ENCODE measurements at regions not wholly inside any gene's neighbourhood (a gene's known extent, or its start where the extent isn't known, plus 50 kb on each side); places are given as distances from the start of the nearest gene placed in this dataset.

DNA sequence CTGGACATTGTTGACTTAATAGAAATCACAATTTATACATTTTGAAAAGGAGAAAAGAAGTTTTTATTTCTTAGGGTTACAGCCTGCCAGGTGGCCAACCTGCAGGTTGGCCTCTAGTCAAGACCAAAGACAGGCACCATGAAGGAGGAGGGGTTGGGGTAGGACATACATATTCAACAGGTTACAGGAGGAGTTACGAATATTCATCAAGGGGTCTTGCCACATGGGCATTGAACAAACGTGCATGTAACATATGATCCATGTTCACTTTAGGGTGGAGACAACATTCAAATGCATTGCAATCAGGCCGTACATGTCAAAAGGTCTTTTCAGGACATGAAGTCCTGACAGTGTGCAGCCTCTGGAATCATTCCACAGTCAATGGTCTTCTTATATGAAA, 246.2 kb upstream of the AKR1E2 start:
- no peak overlapping the region for H3K9ac ChIP-seq (ENCODE audit: low read length)
- no peaks in the 10 kb centered on the region for H3K9me2 ChIP-seq (replicated peaks; ENCODE audit: insufficient read depth, low read length)
- no peak overlapping the region for H3K4me3 ChIP-seq (ENCODE audit: insufficient read depth, low read length, poor library complexity, severe bottlenecking)
- no peaks in the 10 kb centered on the region for H3K27me3 ChIP-seq (ENCODE audit: low read length)
- no peaks in the 10 kb centered on the region for H3K79me2 ChIP-seq (ENCODE audit: insufficient read depth, low read length)
- no peak overlapping the region for H2AFZ ChIP-seq (ENCODE audit: low read depth, low read length, severe bottlenecking)
- no peaks in the 10 kb centered on the region for H3F3A ChIP-seq (ENCODE audit: insufficient read depth)
- H3K4me2 ChIP-seq (ENCODE audit: low read depth, low read length, poor library complexity, severe bottlenecking) = no peak overlapping the region
- no peaks in the 10 kb centered on the region for H3K36me3 ChIP-seq (ENCODE audit: low read length)
- TF ChIP-seq, protein P1, sequence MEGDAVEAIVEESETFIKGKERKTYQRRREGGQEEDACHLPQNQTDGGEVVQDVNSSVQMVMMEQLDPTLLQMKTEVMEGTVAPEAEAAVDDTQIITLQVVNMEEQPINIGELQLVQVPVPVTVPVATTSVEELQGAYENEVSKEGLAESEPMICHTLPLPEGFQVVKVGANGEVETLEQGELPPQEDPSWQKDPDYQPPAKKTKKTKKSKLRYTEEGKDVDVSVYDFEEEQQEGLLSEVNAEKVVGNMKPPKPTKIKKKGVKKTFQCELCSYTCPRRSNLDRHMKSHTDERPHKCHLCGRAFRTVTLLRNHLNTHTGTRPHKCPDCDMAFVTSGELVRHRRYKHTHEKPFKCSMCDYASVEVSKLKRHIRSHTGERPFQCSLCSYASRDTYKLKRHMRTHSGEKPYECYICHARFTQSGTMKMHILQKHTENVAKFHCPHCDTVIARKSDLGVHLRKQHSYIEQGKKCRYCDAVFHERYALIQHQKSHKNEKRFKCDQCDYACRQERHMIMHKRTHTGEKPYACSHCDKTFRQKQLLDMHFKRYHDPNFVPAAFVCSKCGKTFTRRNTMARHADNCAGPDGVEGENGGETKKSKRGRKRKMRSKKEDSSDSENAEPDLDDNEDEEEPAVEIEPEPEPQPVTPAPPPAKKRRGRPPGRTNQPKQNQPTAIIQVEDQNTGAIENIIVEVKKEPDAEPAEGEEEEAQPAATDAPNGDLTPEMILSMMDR (IDR thresholded peaks at IDR 0.05; ENCODE audit: insufficient read depth, low read length, poor library complexity, severe bottlenecking) = no peak
- no peak for TF ChIP-seq EZH2phosphoT487 (conservative IDR thresholded peaks at IDR 0.05; ENCODE audit: low read length)
- H4K20me1 ChIP-seq (ENCODE audit: low read depth, low read length) = no peaks in the 10 kb centered on the region
- H3K9me3 ChIP-seq (ENCODE audit: insufficient read depth, low read length) = no peaks in the 10 kb centered on the region
- no peak overlapping the region for H3K27ac ChIP-seq (ENCODE audit: low read depth, low read length)

DNA sequence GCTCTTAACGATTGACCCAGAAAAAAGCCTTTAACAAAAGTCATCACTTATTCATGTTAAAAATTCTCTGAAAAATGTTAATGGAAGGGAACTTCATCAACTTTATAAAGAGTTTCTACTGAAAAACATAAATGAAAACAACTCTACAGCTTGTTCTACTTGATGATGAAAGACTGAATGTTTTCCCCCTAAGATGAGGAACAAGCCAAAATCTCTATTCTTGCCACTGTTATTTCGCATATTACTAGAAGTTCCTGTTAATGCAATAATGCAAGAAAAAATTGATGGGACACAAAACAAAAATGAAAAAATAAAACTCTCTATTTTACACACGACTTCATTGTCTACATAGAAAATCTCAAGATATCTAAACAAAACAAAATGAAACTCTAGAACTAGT, 249.8 kb upstream of the AKR1E2 start:
- Histone ChIP-seq H3K4me3 (ENCODE audit: insufficient read depth, low read length, poor library complexity, severe bottlenecking) (no peak overlapping the region), H3F3A (ENCODE audit: insufficient read depth) (no peaks in the 10 kb centered on the region), H3K9me3 (ENCODE audit: insufficient read depth, low read length) (no peaks in the 10 kb centered on the region), H3K79me2 (ENCODE audit: insufficient read depth, low read length) (no peaks in the 10 kb centered on the region), H3K36me3 (ENCODE audit: low read length) (no peaks in the 10 kb centered on the region), H3K9me2 (replicated peaks; ENCODE audit: insufficient read depth, low read length) (no peaks in the 10 kb centered on the region), H4K20me1 (ENCODE audit: low read depth, low read length) (no peaks in the 10 kb centered on the region), H3K27me3 (ENCODE audit: low read length) (no peaks in the 10 kb centered on the region), H3K4me2 (ENCODE audit: low read depth, low read length, poor library complexity, severe bottlenecking) (no peak overlapping the region), H3K27ac (ENCODE audit: low read depth, low read length) (no peak overlapping the region), H2AFZ (ENCODE audit: low read depth, low read length, severe bottlenecking) (no peak overlapping the region), H3K9ac (ENCODE audit: low read length) (no peak overlapping the region)
- TF ChIP-seq EZH2phosphoT487 (conservative IDR thresholded peaks at IDR 0.05; ENCODE audit: low read length) = no peak
- TF ChIP-seq, protein P1 (IDR thresholded peaks at IDR 0.05; ENCODE audit: insufficient read depth, low read length, poor library complexity, severe bottlenecking) = no peak

DNA sequence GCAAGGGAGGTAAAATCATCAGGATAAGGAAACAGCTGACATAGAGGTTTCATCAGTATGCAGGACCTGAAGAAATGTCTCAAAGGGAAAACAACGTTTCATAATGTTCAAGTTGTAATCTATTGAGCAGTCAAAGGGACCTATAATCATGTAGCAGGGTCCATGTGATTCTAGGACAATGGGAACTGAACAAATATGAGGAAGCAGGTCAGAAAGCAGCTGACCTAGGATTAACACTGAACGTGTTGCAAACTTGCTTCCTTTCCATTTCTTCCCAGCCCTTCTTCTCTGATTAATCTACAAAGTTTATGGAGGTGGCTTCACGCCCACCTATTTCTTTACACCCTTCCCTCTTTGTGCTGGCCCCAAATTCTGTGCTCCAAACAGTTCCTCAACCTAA, 256.9 kb upstream of the AKR1E2 start:
- no peak for TF ChIP-seq EZH2phosphoT487 (conservative IDR thresholded peaks at IDR 0.05; ENCODE audit: low read length)
- TF ChIP-seq, protein P1 (IDR thresholded peaks at IDR 0.05; ENCODE audit: insufficient read depth, low read length, poor library complexity, severe bottlenecking) = no peak
- H3K4me2 ChIP-seq (ENCODE audit: low read depth, low read length, poor library complexity, severe bottlenecking) = no peak overlapping the region
- no peaks in the 10 kb centered on the region for H3K36me3 ChIP-seq (ENCODE audit: low read length)
- H3K9me2 ChIP-seq (replicated peaks; ENCODE audit: insufficient read depth, low read length) = no peaks in the 10 kb centered on the region
- no peaks in the 10 kb centered on the region for H3K79me2 ChIP-seq (ENCODE audit: insufficient read depth, low read length)
- H3K27me3 ChIP-seq (ENCODE audit: low read length) = no peaks in the 10 kb centered on the region
- no peak overlapping the region for H2AFZ ChIP-seq (ENCODE audit: low read depth, low read length, severe bottlenecking)
- no peak overlapping the region for H3K9ac ChIP-seq (ENCODE audit: low read length)
- H3K27ac ChIP-seq (ENCODE audit: low read depth, low read length) = no peak overlapping the region
- H4K20me1 ChIP-seq (ENCODE audit: low read depth, low read length) = no peaks in the 10 kb centered on the region
- H3F3A ChIP-seq (ENCODE audit: insufficient read depth) = no peaks in the 10 kb centered on the region
- H3K4me3 ChIP-seq (ENCODE audit: insufficient read depth, low read length, poor library complexity, severe bottlenecking) = no peak overlapping the region
- no peaks in the 10 kb centered on the region for H3K9me3 ChIP-seq (ENCODE audit: insufficient read depth, low read length)
